ENCODE measurements at regions not wholly inside any gene's neighbourhood (a gene's known extent, or its start where the extent isn't known, plus 50 kb on each side); places are given as distances from the start of the nearest gene placed in this dataset.
"Not testable (repeated sequence)": the region's sequence is repeated elsewhere in the genome, so short reads cannot be mapped to it uniquely, and the experiment has no call there.

GRCh38 chr2:236776695-236777251, 207.1 kb downstream of the ACKR3 start:
- DNase-seq, result no peak

DNA sequence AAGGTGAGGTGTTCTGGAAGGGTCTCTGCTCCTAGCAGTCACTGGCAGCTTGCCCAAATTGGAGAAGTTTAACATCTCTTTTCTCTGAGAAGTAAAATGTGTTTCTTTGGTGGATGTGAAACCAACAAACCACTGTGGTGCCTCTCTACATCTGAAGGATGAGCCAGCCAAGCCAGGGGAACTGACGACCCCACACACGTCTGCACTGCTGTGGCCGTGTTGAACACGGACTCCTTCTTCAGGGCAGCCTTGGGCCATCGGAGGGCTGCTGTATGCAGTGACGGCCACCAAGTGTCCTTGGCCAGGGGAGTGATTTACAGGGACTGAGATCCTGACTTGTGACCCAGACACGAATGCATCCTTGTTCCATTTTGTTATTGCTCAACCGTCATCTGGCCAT, 207.8 kb downstream of the ACKR3 start:
- no peak for DNase-seq

DNA sequence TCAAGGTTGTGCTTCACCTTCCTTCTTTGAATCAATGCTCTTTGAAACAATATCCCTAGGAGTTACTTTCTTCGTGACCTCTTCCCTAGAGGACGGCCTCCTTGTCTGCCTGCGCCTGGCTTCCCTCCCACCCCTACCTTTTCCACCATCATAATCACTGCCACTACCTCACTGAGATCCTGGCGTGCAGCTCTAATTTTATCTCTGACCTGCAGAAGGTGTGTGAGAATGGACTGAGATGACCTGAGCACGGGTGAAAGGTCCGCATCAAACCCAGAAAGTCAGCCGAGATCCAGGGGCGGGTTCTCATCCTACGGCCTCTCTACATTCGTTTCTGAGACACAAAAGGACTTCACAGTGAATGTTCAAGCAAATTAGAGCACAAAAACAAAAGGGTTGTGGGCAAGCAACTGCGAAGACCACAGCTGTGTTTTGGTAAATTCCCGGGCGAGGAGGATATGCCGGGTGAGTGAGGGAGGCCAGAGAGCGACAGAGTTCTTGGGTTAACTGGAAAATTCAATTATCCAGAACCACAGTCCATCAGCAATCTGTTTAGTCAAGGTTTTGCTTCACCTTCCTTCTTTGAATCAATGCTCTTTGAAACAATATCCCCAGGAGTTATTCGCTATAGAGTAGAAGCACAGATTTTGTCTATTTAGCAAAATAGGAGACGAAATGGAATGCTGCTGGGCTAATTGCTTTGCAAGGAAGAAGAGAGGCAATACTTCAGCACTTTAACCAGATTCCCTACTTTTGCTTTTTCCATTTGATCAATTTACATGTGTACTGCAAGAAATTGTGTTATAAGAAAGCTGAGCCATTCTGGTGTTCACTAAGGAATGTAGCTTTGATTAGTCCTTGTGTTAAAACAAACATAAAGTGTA, 212.6 kb downstream of the ACKR3 start:
- DNase-seq, result no peak

DNA sequence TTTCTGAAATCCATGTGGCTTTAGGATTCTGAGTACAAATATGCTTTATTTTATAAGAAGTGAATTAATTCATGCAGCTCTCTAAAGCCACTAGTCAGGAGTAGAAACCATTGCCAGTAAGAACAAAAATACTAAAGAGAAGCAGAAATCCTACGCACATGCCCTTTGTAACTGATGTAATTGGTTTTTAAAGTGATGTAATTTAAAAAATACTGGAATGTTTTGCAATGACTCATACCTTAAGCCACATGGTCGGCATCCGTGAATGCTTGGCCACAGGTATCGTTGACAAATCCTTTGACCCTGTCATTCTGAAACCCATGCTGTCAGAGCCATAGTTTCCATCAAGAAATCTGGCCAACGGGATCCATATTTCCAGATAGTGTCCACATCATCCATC, 213.3 kb downstream of the ACKR3 start:
- DNase-seq, result no peak

DNA sequence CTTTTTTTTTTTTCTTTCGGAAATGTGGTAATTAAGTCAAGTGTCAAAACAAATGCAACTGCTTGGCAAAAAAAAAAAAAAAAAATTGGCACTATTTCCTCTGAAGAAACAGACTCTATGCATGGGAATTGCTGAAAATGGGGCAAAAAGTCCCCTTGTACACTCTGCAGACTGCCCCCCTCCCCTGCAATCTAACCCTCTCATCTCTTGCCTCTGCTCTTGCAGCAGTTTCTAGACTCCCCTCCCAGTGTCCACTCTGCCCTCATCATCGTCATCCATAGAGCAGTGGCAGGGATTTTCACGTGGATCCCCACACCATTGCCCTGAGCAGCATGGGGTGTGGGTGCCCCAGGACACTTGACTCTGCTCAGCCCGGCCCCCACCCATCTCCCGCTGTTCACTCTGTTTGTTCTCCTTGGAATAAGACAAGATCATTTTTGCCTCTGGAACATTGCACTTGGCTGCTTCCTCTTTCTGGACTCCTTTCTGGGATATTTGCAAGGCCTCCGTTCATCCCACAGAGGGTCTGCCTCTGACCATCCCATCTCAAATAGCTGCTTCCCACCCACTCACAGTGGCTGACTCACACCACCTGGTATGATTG, 213.9 kb downstream of the ACKR3 start:
- no peak for DNase-seq

DNA sequence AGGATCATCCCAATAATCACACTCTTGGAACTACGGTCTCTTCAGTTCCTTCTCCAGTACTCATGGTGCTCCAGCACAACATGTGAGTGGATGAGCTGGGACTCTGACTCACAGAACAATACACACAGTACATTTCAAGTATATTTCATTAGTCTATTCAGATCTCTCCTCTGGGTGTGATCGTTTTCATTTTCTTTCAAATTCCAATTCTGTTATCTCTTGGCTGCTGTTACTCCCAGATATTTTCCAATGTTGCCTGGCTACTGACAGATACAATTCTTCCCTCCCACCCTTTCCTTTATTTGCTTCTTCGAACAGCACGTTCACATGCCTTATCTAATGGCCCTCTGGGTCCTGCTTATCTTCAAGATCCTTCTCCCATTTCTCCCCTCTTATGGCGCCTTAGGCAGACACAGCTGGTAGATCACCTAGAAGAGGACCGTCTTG, 216.0 kb downstream of the ACKR3 start:
- no peak for DNase-seq

DNA sequence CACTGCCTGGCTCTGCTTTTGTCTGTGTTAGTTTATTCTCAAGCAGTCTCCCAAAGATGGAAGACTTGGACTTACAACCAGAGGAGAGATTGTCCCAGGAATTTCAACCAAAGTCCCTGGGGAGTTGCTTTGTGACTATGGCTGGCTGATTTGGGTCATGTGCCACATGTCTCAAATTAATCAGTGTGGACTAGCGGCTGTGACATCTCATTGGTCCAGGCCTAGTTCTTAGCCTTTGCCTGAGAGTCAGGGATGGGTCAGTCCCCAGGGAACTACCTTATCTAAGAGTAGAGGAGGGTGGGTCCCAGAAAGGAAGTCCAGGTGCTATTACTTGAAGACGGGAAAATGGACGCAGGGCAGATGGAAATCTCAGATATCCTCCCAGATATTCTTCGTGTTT, 217.1 kb downstream of the ACKR3 start:
- DNase-seq, result no peak

GRCh38 chr2:236787376-236787775, 217.8 kb downstream of the ACKR3 start:
- DNase-seq, result not testable (repeated sequence)

- peak in 1 of 2 donors; percentile 50 for DNase-seq
These were observed 218.3 kb downstream of the ACKR3 start for GRCh38 chr2:236787885-236788284.

- no peak for DNase-seq
These were observed 221.3 kb downstream of the ACKR3 start for GRCh38 chr2:236790963-236791362.

DNA sequence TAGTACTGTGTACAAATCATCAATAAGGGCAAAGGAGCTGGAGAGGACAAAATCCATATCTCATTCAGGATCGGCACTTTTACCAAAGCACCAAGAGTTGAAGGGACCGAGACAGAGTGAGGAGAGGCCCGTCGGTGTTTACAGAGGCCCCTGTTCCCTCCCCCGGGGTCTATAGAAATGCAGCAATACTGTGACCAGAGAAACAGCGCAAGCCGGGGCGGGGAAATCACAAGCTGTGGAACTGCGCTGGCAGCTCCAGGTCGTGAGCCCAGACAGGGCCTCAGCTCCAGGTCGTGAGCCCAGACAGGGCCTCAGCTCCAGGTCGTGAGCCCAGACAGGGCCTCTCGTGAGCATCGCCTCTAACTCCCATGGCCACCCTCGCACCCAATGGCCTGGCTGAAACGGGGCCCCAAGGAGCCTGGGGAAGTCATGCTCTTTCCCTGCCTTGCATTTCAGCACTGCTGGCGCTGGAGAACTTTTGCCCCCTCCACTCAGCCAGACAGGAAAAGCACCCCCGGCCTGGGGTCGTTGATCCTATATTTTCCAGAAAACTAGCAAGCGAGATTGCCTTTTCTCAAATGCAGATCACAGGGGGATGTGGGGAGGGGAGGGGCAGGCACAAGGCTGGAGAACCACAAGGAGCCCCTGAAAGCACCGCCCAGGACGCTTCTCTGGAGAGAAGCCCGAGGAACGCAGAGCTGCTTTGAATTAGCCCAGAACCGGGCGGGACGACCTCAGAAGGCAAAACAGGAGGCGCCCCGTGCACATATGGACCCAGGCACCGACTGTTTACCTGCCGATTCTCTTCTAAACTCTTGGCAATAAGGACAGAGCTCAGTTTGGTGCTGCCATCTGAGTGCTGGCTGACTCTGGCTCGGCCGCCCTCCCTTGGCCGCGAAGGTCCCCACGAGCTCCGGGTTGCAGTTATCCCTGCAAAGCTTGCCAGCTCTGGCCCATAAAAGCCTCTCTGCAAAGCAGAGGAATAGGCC, 223.7 kb downstream of the ACKR3 start:
- DNase-seq, result no peak

DNA sequence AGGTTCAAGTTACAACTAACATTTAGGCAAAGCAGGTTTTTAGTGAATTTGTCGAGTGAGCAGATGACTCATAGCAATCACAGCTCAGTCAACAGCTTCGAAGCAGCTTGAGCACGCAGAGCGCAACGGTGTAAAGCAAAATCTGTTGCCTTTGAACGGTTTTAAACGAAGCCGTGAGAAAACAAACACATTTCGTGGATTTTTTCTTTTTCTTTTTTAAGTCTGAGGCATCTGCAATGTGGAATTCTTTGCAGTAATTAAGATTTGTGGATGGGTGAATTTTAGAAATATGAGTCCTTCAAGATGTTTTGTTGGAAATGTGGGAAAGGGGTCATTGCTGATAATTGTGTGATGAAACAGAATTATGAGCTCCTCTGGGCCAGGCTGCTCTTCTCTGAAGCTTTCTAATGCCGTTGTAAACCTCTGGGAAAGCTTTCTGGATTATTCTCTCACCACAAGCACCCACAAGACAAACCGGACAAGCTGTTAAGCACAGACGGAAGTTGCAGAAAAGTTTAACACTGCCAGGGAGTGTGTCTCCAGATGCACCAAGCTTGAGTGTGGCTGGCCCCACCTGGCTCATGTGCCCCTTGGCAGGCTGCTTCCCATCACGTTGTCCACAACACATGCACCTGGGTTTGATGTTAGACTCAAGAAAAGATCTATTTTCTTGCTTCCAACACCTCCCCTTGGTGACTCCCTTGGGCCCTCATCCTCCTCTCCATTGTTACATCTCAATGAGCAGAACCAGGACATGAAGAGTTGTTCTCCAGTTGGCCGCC, 224.7 kb downstream of the ACKR3 start:
- no peak for DNase-seq

- no peak for DNase-seq
These were observed 225.7 kb downstream of the ACKR3 start for GRCh38 chr2:236795169-236795860.

GRCh38 chr2:236795861-236796219, 226.2 kb downstream of the ACKR3 start:
- DNase-seq, result no peak

GRCh38 chr2:236796236-236796635, 226.6 kb downstream of the ACKR3 start:
- no peak for DNase-seq

DNA sequence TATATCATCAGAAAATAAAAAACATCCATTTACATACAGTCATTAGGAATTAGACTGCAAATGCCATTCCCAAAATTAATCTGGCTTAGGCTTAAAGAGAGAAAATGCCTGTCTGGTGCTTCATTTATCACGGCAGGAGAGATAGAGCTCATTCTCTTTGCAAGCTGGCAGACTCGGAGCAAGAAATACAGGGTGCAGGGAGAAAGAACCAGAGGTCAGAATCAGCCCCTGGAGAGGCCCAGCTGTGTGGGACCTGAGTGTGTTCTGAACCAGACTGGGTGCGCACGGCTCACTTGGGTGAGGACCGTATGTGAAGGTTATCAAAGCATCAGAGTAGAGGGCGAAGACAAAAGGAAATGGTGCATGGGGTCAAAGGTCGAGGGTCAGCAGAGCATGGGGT, 227.8 kb downstream of the ACKR3 start:
- DNase-seq, result no peak

- DNase-seq, result no peak
These were observed 228.9 kb downstream of the ACKR3 start for GRCh38 chr2:236798491-236798890.

- no peak for DNase-seq
These were observed 229.9 kb downstream of the ACKR3 start for GRCh38 chr2:236799391-236800026.

GRCh38 chr2:236802862-236803261, 233.2 kb downstream of the ACKR3 start:
- no peak for DNase-seq

GRCh38 chr2:236803621-236804020, 234.0 kb downstream of the ACKR3 start:
- no peak for DNase-seq
